ENCODE measurements at regions not wholly inside any gene's neighbourhood (a gene's known extent, or its start where the extent isn't known, plus 50 kb on each side); places are given as distances from the start of the nearest gene placed in this dataset.

DNA sequence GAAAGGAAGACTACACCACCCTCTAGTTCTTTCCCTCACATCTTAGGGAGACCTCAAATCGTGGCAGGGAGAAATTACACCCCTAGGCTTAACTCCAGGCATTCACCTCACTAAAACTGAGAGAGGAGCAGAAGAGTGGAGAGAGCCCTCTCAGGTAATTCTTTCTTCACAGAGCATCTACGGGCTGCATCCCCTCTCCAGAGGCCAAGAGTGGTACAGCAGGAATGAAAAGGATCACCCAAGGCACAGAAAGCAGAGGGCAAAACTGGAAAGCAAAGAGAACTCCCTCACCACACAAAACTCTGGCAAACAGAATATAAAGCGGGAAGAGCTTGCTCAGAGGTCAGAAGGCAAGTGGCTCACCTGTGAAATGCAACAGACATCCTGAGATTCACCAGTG is 661.2 kb downstream of the TBC1D4 start:
- TF ChIP-seq POLR2A (IDR thresholded peaks at IDR 0.05; ENCODE audit: low read depth, low read length) (no peak), TAF1 (IDR thresholded peaks at IDR 0.05; ENCODE audit: borderline replicate concordance, low read depth, low read length) (no peak), POLR2AphosphoS5 (IDR thresholded peaks at IDR 0.05; ENCODE audit: low read depth, low read length) (no peak)

All from GM12892 (cell line).